ENCODE measurements at regions not wholly inside any gene's neighbourhood (a gene's known extent, or its start where the extent isn't known, plus 50 kb on each side); places are given as distances from the start of the nearest gene placed in this dataset.

DNA sequence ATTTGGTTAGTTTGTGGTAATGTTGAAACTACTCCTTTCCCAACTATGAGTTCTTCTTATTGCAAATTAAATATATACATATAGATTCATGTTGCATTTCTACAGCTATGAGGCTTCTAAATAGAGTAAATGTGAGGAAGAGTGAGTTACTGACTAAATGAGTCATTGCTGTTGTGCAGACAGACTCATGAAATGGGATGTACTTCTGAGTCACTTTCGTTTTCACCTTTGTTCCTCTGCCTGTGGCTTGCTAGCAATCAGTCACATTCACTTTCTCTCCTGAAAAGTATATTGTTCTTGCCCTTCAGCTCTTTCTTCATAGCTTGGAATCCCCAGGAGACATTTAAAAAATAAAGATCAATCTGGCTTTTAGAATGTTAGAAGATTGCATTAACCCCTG, 295.5 kb upstream of the SMC2 start:
- TF ChIP-seq, protein P1, sequence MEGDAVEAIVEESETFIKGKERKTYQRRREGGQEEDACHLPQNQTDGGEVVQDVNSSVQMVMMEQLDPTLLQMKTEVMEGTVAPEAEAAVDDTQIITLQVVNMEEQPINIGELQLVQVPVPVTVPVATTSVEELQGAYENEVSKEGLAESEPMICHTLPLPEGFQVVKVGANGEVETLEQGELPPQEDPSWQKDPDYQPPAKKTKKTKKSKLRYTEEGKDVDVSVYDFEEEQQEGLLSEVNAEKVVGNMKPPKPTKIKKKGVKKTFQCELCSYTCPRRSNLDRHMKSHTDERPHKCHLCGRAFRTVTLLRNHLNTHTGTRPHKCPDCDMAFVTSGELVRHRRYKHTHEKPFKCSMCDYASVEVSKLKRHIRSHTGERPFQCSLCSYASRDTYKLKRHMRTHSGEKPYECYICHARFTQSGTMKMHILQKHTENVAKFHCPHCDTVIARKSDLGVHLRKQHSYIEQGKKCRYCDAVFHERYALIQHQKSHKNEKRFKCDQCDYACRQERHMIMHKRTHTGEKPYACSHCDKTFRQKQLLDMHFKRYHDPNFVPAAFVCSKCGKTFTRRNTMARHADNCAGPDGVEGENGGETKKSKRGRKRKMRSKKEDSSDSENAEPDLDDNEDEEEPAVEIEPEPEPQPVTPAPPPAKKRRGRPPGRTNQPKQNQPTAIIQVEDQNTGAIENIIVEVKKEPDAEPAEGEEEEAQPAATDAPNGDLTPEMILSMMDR (IDR thresholded peaks at IDR 0.05), result no peak
- peak in 1 of 4 donors; percentile 59 for ATAC-seq
- no peaks in the 10 kb centered on the region for H3K9me3 ChIP-seq
- H3K27me3 ChIP-seq, result no peaks in the 10 kb centered on the region
- no peak for FAIRE-seq
- no peak overlapping the region for H3K4me3 ChIP-seq
- intact Hi-C loops (cut with DNase I), result no loop called here
- DNase-seq, result no peak
- no peaks in the 10 kb centered on the region for H3K36me3 ChIP-seq
- no peaks in the 10 kb centered on the region for H3K4me1 ChIP-seq
- no peak overlapping the region for H3K27ac ChIP-seq
- 31 to 50% methylated on average over 1 of the region's 1 CpG for WGBS, 2 donors

GRCh38 chr9:103799959-103800358, 294.1 kb upstream of the SMC2 start:
- intact Hi-C loops (cut with DNase I), result no loop called here
- Histone ChIP-seq H3K9me3 (no peaks in the 10 kb centered on the region), H3K27ac (no peak overlapping the region), H3K4me1 (no peaks in the 10 kb centered on the region), H3K27me3 (no peaks in the 10 kb centered on the region), H3K36me3 (no peaks in the 10 kb centered on the region), H3K4me3 (no peak overlapping the region)
- TF ChIP-seq, protein P1 (IDR thresholded peaks at IDR 0.05), result no peak
- FAIRE-seq (no peak), DNase-seq (no peak), ATAC-seq (no peak)
- WGBS, 2 donors, result 42 to 52% methylated on average over 1 of the region's 1 CpG

DNA sequence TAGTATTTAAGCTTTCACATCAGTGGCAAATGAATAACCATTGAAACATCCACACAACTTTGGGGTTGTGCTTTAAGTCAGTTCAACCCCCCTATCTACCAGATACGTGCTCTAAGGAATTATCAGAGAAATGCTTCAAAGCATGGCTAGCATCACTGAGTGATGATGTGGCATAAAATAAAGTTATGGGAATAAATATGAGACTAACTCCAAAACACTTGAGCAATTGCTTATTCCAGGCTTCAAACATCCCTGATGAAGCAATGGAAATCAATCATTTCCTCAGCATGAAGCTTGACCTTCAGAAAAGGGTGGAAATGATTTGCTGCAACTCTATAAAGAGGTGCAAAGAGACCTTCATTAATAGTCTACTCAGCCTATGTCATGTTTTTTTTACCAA, 292.0 kb upstream of the SMC2 start:
- DNase-seq (no peak), ATAC-seq (no peak), FAIRE-seq (no peak)
- 68 to 69% methylated on average over 1 of the region's 1 CpG for WGBS, 2 donors
- intact Hi-C loops (cut with DNase I), result no loop called here
- Histone ChIP-seq H3K4me1 (no peaks in the 10 kb centered on the region), H3K4me3 (no peak overlapping the region), H3K9me3 (no peaks in the 10 kb centered on the region), H3K27ac (no peak overlapping the region), H3K36me3 (no peaks in the 10 kb centered on the region), H3K27me3 (no peaks in the 10 kb centered on the region)
- TF ChIP-seq, protein P1 (IDR thresholded peaks at IDR 0.05), result no peak

GRCh38 chr9:103803245-103803644, 290.9 kb upstream of the SMC2 start:
- WGBS, 2 donors, result 43 to 69% methylated on average over 2 of the region's 2 CpGs
- DNase-seq (no peak), ATAC-seq (no peak), FAIRE-seq (no peak)
- TF ChIP-seq, protein P1 (IDR thresholded peaks at IDR 0.05), result no peak
- Histone ChIP-seq H3K9me3 (no peaks in the 10 kb centered on the region), H3K4me1 (no peaks in the 10 kb centered on the region), H3K36me3 (no peaks in the 10 kb centered on the region), H3K27ac (no peak overlapping the region), H3K4me3 (no peak overlapping the region), H3K27me3 (no peaks in the 10 kb centered on the region)
- intact Hi-C loops (cut with DNase I), result no loop called here

GRCh38 chr9:103804077-103804735, 289.9 kb upstream of the SMC2 start:
- 27 to 33% methylated on average over 1 of the region's 1 CpG for WGBS, 2 donors
- Histone ChIP-seq H3K27ac (no peak overlapping the region), H3K4me1 (no peaks in the 10 kb centered on the region), H3K27me3 (no peaks in the 10 kb centered on the region), H3K9me3 (no peaks in the 10 kb centered on the region), H3K4me3 (no peak overlapping the region), H3K36me3 (no peaks in the 10 kb centered on the region)
- DNase-seq, result no peak
- FAIRE-seq, result no peak
- no peak for ATAC-seq
- TF ChIP-seq, protein P1 (IDR thresholded peaks at IDR 0.05), result no peak
- intact Hi-C loops (cut with DNase I), result no loop called here

Data from pancreas (tissue), 10 donors.